Upper lobe of left lung (tissue), 6 donors: ENCODE measurements at regions not wholly inside any gene's neighbourhood (a gene's known extent, or its start where the extent isn't known, plus 50 kb on each side); places are given as distances from the start of the nearest gene placed in this dataset.
"Not testable (repeated sequence)": the region's sequence is repeated elsewhere in the genome, so short reads cannot be mapped to it uniquely, and the experiment has no call there.

ENCODE experiments used
- ATAC-seq, 2 donors: fragments of 200-7000 bp; cut with Tn5 transposase; one replicate each; pipeline ENCODE4 v1.9.1; 2022; ENCODE audit warnings: mild to moderate bottlenecking in 2 of 2, moderate library complexity in 2 of 2; ENCODE audit not compliant: low FRiP score in 2 of 2
- DNase-seq, 2 donors: peaks; one replicate each; pipeline ENCODE4 v3.0.0-alpha.2; 2019 to 2020
- H3K27ac ChIP-seq, 4 donors: fragments of 200-600 bp; sonication (generic); one replicate each; pipeline ENCODE4 v1.5.1; 2016 to 2019
- H3K27me3 ChIP-seq, 4 donors: fragments of 200-600 bp; sonication (generic); one replicate each; pipeline ENCODE4 v1.5.1; 2017 to 2019
- H3K36me3 ChIP-seq, 4 donors: fragments of 200-600 bp; sonication (generic); one replicate each; pipeline ENCODE4 v1.5.1; 2016 to 2019
- H3K4me1 ChIP-seq, 4 donors: fragments of 200-600 bp; sonication (generic); one replicate each; pipeline ENCODE4 v1.5.1; 2018 to 2019
- H3K4me3 ChIP-seq, 4 donors: fragments of 200-600 bp; sonication (generic); one replicate each; pipeline ENCODE4 v1.5.1; 2017 to 2019; ENCODE audit warnings: mild to moderate bottlenecking in 2 of 4, moderate library complexity in 1 of 4
- H3K9me3 ChIP-seq, 4 donors: fragments of 200-600 bp; sonication (generic); one replicate each; pipeline ENCODE4 v1.5.1; 2018 to 2019
- CTCF ChIP-seq, 6 experiments: fragments of 450-650 bp in 4 of 6; fragments of 200-600 bp in 2 of 6; sonication (generic) in 2 of 6; IDR thresholded peaks; one replicate each; pipeline ENCODE4 v1.5.1; 2016 to 2019; ENCODE audit warnings: antibody characterized with exemption in 6 of 6
- EP300 ChIP-seq, 4 donors: sonication (generic); formaldehyde crosslinking; IDR thresholded peaks; one replicate each; pipeline ENCODE4 v1.5.1; 2017; ENCODE audit warnings: antibody characterized with exemption in 4 of 4, control low read depth in 2 of 4
- POLR2A ChIP-seq, 4 donors: fragments of 450-650 bp; IDR thresholded peaks; one replicate each; pipeline ENCODE4 v1.5.1; 2016 to 2017; ENCODE audit warnings: antibody characterized with exemption in 4 of 4, mild to moderate bottlenecking in 2 of 4
- POLR2AphosphoS5 ChIP-seq, 2 donors: sonication (generic); formaldehyde crosslinking; IDR thresholded peaks; one replicate each; pipeline ENCODE4 v1.5.1; 2017; ENCODE audit warnings: antibody characterized with exemption in 2 of 2
- WGBS, 2 donors: methylation state at CpG; one replicate each; pipeline ENCODE4 v1.1.5; 2017 to 2018; 5-methylcytosine and 5-hydroxymethylcytosine counted together
- donor health status: DM: no; HTN: no; CAD: no; lungs with moderate emphysema.
- donor health status: DM: no; HTN: yes; CAD: no; lungs with severe emphysema.

DNA sequence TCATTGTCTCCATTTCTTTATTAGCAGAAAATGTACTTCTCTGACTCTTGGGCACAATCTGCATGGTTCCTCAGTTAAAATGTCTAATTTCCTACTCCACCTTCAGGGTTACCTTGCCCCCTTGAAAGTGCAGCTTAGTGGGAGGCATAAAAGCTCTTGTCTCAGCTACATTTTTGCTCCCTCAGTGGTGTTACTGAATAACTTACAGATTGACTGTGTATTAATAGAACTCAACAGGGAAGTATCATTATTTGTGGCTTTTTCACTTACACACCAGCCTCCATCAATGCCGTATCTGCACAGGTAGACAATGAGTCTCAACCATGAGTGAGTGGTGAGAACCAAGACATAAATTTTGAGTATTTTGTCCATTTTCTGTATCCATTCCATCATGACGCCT, 456.2 kb upstream of the MIR17HG start:
- no peaks in the 10 kb centered on the region for H3K9me3 ChIP-seq
- ATAC-seq (no peak), DNase-seq (no peak)
- no peak overlapping the region for H3K4me3 ChIP-seq
- WGBS, 2 donors, result 92 to 94% methylated on average over 2 of the region's 2 CpGs
- H3K4me1 ChIP-seq, result no peaks in the 10 kb centered on the region
- H3K27me3 ChIP-seq, result no peaks in the 10 kb centered on the region
- H3K36me3 ChIP-seq, result no peaks in the 10 kb centered on the region
- H3K27ac ChIP-seq, result no peak overlapping the region
- TF ChIP-seq CTCF (IDR thresholded peaks at IDR 0.05) (no peak), POLR2AphosphoS5 (IDR thresholded peaks at IDR 0.05) (no peak), EP300 (IDR thresholded peaks at IDR 0.05) (no peak), POLR2A (IDR thresholded peaks at IDR 0.05) (no peak)

- not testable (repeated sequence) for H3K27me3 ChIP-seq, H3K36me3 ChIP-seq, H3K9me3 ChIP-seq, H3K4me1 ChIP-seq, ATAC-seq, H3K27ac ChIP-seq, H3K4me3 ChIP-seq
- WGBS, 2 donors, result 81 to 96% methylated on average over 6 of the region's 6 CpGs
- DNase-seq, result peak in 1 of 2 donors; percentile 1
Observed at GRCh38 chr13:90893199-90893598, 454.3 kb upstream of the MIR17HG start.

GRCh38 chr13:90896002-90896401, 451.5 kb upstream of the MIR17HG start:
- no peak for TF ChIP-seq EP300 (IDR thresholded peaks at IDR 0.05)
- no peak for TF ChIP-seq CTCF (IDR thresholded peaks at IDR 0.05)
- TF ChIP-seq POLR2AphosphoS5 (IDR thresholded peaks at IDR 0.05), result no peak
- no peak for TF ChIP-seq POLR2A (IDR thresholded peaks at IDR 0.05)
- Histone ChIP-seq H3K27me3 (no peaks in the 10 kb centered on the region), H3K4me3 (no peak overlapping the region), H3K27ac (no peak overlapping the region), H3K9me3 (no peaks in the 10 kb centered on the region), H3K4me1 (no peaks in the 10 kb centered on the region), H3K36me3 (no peaks in the 10 kb centered on the region)
- DNase-seq (no peak), ATAC-seq (no peak)
- 87 to 91% methylated on average over 2 of the region's 2 CpGs for WGBS, 2 donors

DNA sequence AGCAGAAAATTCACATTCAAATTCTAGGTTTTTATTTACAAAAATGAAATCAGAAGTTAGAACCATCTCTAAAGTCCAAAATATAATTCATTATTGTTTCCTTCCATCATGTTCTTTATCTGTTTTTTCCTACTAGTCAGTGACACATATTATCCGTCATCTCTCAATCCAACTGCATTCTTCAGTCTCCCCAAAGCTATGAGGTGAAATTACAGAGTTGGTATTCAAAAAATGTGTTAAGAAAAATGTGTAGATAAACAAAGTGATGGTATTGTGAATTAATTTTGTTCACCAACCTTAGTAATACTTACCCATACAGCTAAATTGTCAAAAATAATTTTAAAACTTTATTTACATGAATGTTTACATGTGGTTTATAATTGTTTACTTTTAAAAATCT, 448.7 kb upstream of the MIR17HG start:
- H3K36me3 ChIP-seq, result no peaks in the 10 kb centered on the region
- WGBS, 2 donors, result 64 to 71% methylated on average over 1 of the region's 1 CpG

GRCh38 chr13:90899416-90899815, 448.1 kb upstream of the MIR17HG start:
- no peak for TF ChIP-seq CTCF (IDR thresholded peaks at IDR 0.05)
- no peak for TF ChIP-seq EP300 (IDR thresholded peaks at IDR 0.05)
- no peak for TF ChIP-seq POLR2A (IDR thresholded peaks at IDR 0.05)
- no peak for TF ChIP-seq POLR2AphosphoS5 (IDR thresholded peaks at IDR 0.05)
- H3K36me3 ChIP-seq, result no peaks in the 10 kb centered on the region
- no peak overlapping the region for H3K27ac ChIP-seq
- no peaks in the 10 kb centered on the region for H3K4me1 ChIP-seq
- no peaks in the 10 kb centered on the region for H3K27me3 ChIP-seq
- 34 to 47% methylated on average over 1 of the region's 1 CpG for WGBS, 2 donors
- ATAC-seq, result no peak
- no peak for DNase-seq
- H3K9me3 ChIP-seq, result no peaks in the 10 kb centered on the region
- no peak overlapping the region for H3K4me3 ChIP-seq

More for the DNA sequence above, 448.7 kb upstream of the MIR17HG start:
- H3K4me1 ChIP-seq, result no peaks in the 10 kb centered on the region
- no peak overlapping the region for H3K4me3 ChIP-seq
- no peak for DNase-seq
- TF ChIP-seq POLR2AphosphoS5 (IDR thresholded peaks at IDR 0.05) (no peak), EP300 (IDR thresholded peaks at IDR 0.05) (no peak), POLR2A (IDR thresholded peaks at IDR 0.05) (no peak), CTCF (IDR thresholded peaks at IDR 0.05) (no peak)
- no peak for ATAC-seq
- H3K27ac ChIP-seq, result no peak overlapping the region
- H3K9me3 ChIP-seq, result no peaks in the 10 kb centered on the region
- no peaks in the 10 kb centered on the region for H3K27me3 ChIP-seq
